Brain microvascular endothelial cell (primary cell): ENCODE measurements at regions not wholly inside any gene's neighbourhood (a gene's known extent, or its start where the extent isn't known, plus 50 kb on each side); places are given as distances from the start of the nearest gene placed in this dataset.

Experiments used
- DNase-seq: peaks from one replicate; pipeline ENCODE4 v3.0.0-alpha.2; 2020
- H3K27ac ChIP-seq: fragments of 250-450 bp; sonication (Bioruptor Pico); 2 replicates; pipeline ENCODE4 v1.5.1; 2020; ENCODE audit warnings: mild to moderate bottlenecking, moderate library complexity
- H3K27me3 ChIP-seq: fragments of 250-450 bp; sonication (Bioruptor Pico); replicated peaks from 2 replicates; pipeline ENCODE4 v1.5.1; 2020; ENCODE audit warnings: mild to moderate bottlenecking
- H3K36me3 ChIP-seq: fragments of 250-450 bp; sonication (Bioruptor Pico); replicated peaks from 2 replicates; pipeline ENCODE4 v1.5.1; 2020; ENCODE audit warnings: mild to moderate bottlenecking
- H3K4me3 ChIP-seq: 2 replicates; pipeline ENCODE4 v1.5.1; 2011; ENCODE audit warnings: low read depth, mild to moderate bottlenecking, control low read depth, low read length, moderate library complexity
- in situ Hi-C: cut with HindIII; loops from 2 replicates; pipeline ENCODE4 v1.10.0; 2017; ENCODE audit warnings: low sequenced_read_pairs, low pct_ligation_motif_present
- TF ChIP-seq, protein P1 (sequence below): IDR thresholded peaks from 2 replicates; pipeline ENCODE4 v1.5.1; 2011; ENCODE audit warnings: low read depth, mild to moderate bottlenecking, moderate library complexity, low read length, control low read depth, inconsistent platforms; ENCODE audit errors: missing control alignments

DNA sequence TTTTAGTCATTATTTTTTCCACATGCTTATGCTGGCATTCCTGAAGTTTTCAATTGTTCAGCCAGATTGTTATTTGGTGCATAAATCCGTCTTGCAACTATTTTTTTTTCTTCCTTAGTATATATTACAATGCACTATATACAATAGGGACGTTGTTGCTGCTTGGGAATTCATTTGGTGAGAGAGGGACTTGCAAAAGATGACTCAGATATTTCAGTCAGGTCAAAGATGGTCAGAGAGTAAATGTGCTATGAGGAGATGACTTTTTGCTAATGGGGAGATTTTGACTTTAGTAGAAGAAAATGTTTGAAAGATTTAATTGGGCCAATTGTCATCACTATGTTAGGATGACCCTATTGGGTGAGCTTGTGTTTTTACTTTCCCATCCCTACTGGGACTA is 348.4 kb upstream of the MTPN start:
- no peak for DNase-seq
- Histone ChIP-seq H3K27me3 (no peaks in the 10 kb centered on the region), H3K27ac (no peak overlapping the region), H3K36me3 (no peaks in the 10 kb centered on the region), H3K4me3 (no peak overlapping the region)
- in situ Hi-C loops, result no loop called here
- TF ChIP-seq, protein P1, sequence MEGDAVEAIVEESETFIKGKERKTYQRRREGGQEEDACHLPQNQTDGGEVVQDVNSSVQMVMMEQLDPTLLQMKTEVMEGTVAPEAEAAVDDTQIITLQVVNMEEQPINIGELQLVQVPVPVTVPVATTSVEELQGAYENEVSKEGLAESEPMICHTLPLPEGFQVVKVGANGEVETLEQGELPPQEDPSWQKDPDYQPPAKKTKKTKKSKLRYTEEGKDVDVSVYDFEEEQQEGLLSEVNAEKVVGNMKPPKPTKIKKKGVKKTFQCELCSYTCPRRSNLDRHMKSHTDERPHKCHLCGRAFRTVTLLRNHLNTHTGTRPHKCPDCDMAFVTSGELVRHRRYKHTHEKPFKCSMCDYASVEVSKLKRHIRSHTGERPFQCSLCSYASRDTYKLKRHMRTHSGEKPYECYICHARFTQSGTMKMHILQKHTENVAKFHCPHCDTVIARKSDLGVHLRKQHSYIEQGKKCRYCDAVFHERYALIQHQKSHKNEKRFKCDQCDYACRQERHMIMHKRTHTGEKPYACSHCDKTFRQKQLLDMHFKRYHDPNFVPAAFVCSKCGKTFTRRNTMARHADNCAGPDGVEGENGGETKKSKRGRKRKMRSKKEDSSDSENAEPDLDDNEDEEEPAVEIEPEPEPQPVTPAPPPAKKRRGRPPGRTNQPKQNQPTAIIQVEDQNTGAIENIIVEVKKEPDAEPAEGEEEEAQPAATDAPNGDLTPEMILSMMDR, result no peak

DNA sequence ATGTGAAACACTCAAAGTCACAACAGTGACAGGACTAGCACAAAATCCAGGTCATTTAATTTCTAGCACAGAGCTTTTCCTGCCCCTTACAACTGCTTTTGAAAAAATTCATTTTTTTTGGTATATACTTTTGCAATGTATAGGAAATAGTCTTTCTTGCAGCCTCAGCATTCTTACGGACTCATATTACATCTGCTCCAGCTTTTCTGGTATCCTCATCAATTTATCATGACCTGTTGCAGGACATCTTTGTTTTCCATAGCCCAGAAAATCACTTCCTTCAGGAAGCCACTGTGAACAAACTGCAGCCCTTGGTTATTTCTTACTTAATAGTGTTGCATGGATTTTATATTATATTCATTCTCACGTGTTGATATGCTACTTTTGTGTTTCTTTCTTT is 347.9 kb upstream of the MTPN start:
- in situ Hi-C loops, result no loop called here
- H3K27ac ChIP-seq, result no peak overlapping the region
- no peak for DNase-seq
- no peaks in the 10 kb centered on the region for H3K27me3 ChIP-seq
- H3K4me3 ChIP-seq, result no peak overlapping the region
- TF ChIP-seq, protein P1, result no peak
- H3K36me3 ChIP-seq, result no peaks in the 10 kb centered on the region

DNA sequence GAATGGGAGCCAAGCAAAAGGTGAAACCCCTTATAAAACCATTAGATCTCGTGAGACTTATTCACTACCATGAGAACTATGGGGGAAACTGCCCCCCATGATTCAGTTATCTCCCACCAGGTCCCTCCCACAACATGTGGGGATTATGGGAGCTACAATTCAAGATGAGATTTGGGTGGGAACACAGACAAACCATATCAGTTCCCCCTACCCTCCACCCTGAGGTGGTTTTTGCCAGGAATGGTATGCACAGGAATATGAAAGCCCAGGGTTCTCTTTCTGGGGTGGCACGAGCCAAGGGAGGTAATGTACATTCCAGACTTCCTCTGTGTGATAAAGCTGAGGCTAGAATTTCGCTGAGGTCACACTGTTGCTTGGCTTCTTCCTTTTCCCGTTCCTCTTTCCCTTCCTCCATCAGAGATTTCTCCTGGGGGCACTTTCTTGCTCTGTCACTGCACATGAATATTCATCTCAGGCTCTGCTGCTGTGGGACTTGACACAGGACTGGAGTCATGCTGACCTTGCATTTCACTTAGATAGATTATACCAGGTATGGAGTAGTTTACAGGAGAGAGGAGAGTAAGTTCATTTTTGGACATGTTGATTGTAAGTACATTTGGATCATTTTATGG is 347.0 kb upstream of the MTPN start:
- TF ChIP-seq, protein P1, result no peak
- in situ Hi-C loops, result no loop called here
- no peak overlapping the region for H3K4me3 ChIP-seq
- H3K27ac ChIP-seq, result no peak overlapping the region
- no peak for DNase-seq
- no peaks in the 10 kb centered on the region for H3K27me3 ChIP-seq
- no peaks in the 10 kb centered on the region for H3K36me3 ChIP-seq

DNA sequence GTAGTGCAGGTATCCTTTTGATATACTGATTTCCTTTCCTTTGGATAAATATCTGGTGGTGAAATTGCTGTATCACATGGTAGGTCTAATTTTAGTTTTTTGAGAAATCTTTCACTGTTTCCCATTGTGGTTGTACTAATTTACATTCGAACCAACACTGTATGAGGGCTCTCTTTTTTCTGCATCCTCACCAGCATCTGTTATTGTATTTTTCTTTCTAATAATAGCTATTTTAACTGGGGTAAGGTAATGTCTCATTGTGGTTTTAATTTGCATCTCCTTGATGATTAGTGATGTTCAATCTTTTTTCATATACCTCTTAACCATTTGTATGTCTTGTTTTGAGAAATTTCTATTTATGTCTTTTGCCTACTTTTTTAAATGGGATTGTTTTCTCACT is 335.4 kb upstream of the MTPN start:
- no peak for DNase-seq
- Histone ChIP-seq H3K27me3 (no peaks in the 10 kb centered on the region), H3K36me3 (no peaks in the 10 kb centered on the region), H3K27ac (no peak overlapping the region), H3K4me3 (no peak overlapping the region)
- in situ Hi-C loops, result no loop called here
- TF ChIP-seq, protein P1, result no peak

DNA sequence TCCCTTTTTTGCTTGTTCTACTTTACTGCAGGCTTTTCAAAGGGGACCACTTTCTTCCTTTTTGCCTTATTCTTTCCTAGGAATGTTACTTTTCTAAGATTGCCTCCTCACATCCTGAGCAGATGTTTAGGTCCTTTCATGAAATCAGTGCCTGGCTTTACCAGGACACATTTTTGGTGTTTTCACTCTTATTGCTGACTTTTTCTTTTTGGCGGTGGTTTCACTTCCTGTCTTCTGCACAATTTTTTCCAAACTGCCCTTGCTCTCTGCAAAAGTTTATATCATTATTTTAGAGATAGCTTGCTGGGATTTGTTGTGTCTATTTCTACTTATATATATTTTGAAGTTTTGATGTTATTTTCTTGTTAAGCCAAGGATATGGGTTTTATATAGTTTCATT is 332.2 kb upstream of the MTPN start:
- DNase-seq, result no peak
- Histone ChIP-seq H3K27ac (no peak overlapping the region), H3K36me3 (no peaks in the 10 kb centered on the region), H3K27me3 (no peaks in the 10 kb centered on the region), H3K4me3 (no peak overlapping the region)
- TF ChIP-seq, protein P1, result no peak
- in situ Hi-C loops, result no loop called here

DNA sequence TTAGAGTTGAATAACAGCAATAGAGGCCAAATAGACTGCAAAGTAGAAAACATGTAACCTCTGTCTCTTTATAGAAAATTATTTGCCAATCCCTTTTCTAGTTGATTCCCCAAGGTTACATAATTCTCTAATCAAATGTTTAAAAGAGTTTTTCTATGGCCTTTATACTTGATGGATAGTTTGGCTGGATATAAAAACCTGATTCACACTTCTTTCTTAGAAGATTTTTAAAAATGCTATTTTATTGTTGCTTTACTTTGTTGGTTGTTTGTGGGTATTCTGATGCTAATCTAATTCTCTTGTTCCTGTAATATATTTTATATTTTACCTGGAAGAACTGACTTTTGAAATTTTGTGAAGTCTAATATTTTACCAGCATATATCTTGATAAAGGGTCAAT is 331.1 kb upstream of the MTPN start:
- TF ChIP-seq, protein P1, result no peak
- Histone ChIP-seq H3K27ac (no peak overlapping the region), H3K4me3 (no peak overlapping the region), H3K36me3 (no peaks in the 10 kb centered on the region), H3K27me3 (no peaks in the 10 kb centered on the region)
- in situ Hi-C loops, result no loop called here
- DNase-seq, result no peak
